Stomach (tissue), 8 donors: ENCODE measurements at regions not wholly inside any gene's neighbourhood (a gene's known extent, or its start where the extent isn't known, plus 50 kb on each side); places are given as distances from the start of the nearest gene placed in this dataset.

Source experiments
- DNase-seq, 2 donors: peaks; one replicate each; pipeline versions ENCODE4 v3.0.0 to v3.0.0-alpha.2; 2013 to 2019
- H3K27ac ChIP-seq, 5 donors: fragments of 200-600 bp in 4 of 5; sonication (generic) in 4 of 5; one replicate each; pipeline ENCODE4 v1.5.1; 2013 to 2019; ENCODE audit warnings: mild to moderate bottlenecking in 1 of 5, moderate library complexity in 1 of 5
- H3K27me3 ChIP-seq, 3 donors: fragments of 200-600 bp; sonication (generic); one replicate each; pipeline ENCODE4 v1.5.1; 2017 to 2019; ENCODE audit warnings: mixed run types in 1 of 3
- H3K36me3 ChIP-seq, 4 donors: fragments of 200-600 bp; sonication (generic); 1 replicate in 3 of 4; 2 replicates in 1 of 4; pipeline ENCODE4 v1.5.1; 2016 to 2019
- H3K4me1 ChIP-seq, 4 donors: fragments of 200-600 bp; sonication (generic); one replicate each; pipeline ENCODE4 v1.5.1; 2016 to 2019
- H3K4me3 ChIP-seq, 4 donors: fragments of 200-600 bp; sonication (generic) in 3 of 4; one replicate each; pipeline ENCODE4 v1.5.1; 2016 to 2019; ENCODE audit warnings: mild to moderate bottlenecking in 1 of 4
- H3K9me3 ChIP-seq, 4 donors: fragments of 200-600 bp; sonication (generic); one replicate each; pipeline ENCODE4 v1.5.1; 2016 to 2019
- CTCF ChIP-seq, 7 experiments: fragments of 450-650 bp in 4 of 7; fragments of 200-600 bp in 3 of 7; sonication (generic) in 3 of 7; IDR thresholded peaks; one replicate each; pipeline ENCODE4 v1.5.1; 2016 to 2019; ENCODE audit warnings: antibody characterized with exemption in 7 of 7, control low read depth in 2 of 7, mild to moderate bottlenecking in 1 of 7
- EP300 ChIP-seq: sonication (generic); formaldehyde crosslinking; IDR thresholded peaks from one replicate; pipeline ENCODE4 v1.6.1; 2017; ENCODE audit warnings: antibody characterized with exemption
- POLR2A ChIP-seq, 4 donors: fragments of 450-650 bp; IDR thresholded peaks; one replicate each; pipeline ENCODE4 v1.6.1; 2016; ENCODE audit warnings: antibody characterized with exemption in 4 of 4, control low read depth in 2 of 4, mild to moderate bottlenecking in 1 of 4, moderate library complexity in 1 of 4
- POLR2AphosphoS5 ChIP-seq, 3 donors: sonication (generic); formaldehyde crosslinking; IDR thresholded peaks; one replicate each; pipeline ENCODE4 v1.6.1; 2016; ENCODE audit warnings: antibody characterized with exemption in 3 of 3
- WGBS, 5 donors: extraction: QIAGEN DNeasy Blood & Tissue Kit in 3 of 5; methylation state at CpG; one replicate each; pipeline versions ENCODE4 v1.1.5 to v1.1.7; 2013 to 2018; 5-methylcytosine and 5-hydroxymethylcytosine counted together
- intact Hi-C: fragments of 100-400 bp; cut with DNase I; formaldehyde crosslinking; loops from one replicate; pipeline ENCODE4 v1.15.1; 2023; ENCODE audit warnings: low total_unique reads
- donor health status: healthy with polysubstance abuse.
- donor health status: Bipolar disorder and iron deficiency.
- donor health status: healthy.

GRCh38 chr4:181157647-181158046, 1085.6 kb upstream of the TENM3 start:
- no peaks in the 10 kb centered on the region for H3K4me1 ChIP-seq
- 53 to 71% (median 66%) methylated on average over 4 of the region's 4 CpGs for WGBS, 5 donors
- H3K36me3 ChIP-seq = no peaks in the 10 kb centered on the region
- intact Hi-C loops = no loop called here
- TF ChIP-seq EP300 (no peak), POLR2AphosphoS5 (IDR thresholded peaks at IDR 0.05) (no peak), CTCF (IDR thresholded peaks at IDR 0.05) (no peak), POLR2A (IDR thresholded peaks at IDR 0.05) (no peak)
- no peaks in the 10 kb centered on the region for H3K27me3 ChIP-seq
- DNase-seq = no peak
- H3K9me3 ChIP-seq = no peaks in the 10 kb centered on the region
- no peak overlapping the region for H3K4me3 ChIP-seq
- no peak overlapping the region for H3K27ac ChIP-seq

DNA sequence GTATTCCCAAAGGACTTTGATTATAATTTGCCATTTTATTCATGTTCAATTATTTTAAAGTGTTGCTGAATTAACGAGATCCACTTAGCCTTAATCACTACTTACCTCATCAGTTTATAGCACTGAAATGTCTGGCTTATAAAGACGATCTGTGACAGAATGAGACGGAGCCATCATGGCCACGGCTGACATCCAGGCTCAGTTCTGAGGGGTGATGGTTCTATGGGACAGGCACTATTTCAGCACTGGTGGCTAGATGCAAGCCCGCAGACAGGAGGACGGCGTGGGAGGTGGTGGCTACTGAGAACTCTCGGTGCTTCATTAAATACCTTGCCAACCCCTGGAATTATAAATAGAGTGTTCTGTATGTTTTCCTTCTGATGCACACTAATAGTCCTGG, 1084.2 kb upstream of the TENM3 start:
- DNase-seq = no peak
- Histone ChIP-seq H3K9me3 (no peaks in the 10 kb centered on the region), H3K4me1 (no peaks in the 10 kb centered on the region), H3K36me3 (no peaks in the 10 kb centered on the region), H3K4me3 (no peak overlapping the region), H3K27ac (no peak overlapping the region), H3K27me3 (no peaks in the 10 kb centered on the region)
- TF ChIP-seq POLR2A (IDR thresholded peaks at IDR 0.05) (no peak), POLR2AphosphoS5 (IDR thresholded peaks at IDR 0.05) (no peak), CTCF (IDR thresholded peaks at IDR 0.05) (no peak), EP300 (no peak)
- intact Hi-C loops = no loop called here
- 81 to 93% (median 90%) methylated on average over 8 of the region's 8 CpGs for WGBS, 5 donors

DNA sequence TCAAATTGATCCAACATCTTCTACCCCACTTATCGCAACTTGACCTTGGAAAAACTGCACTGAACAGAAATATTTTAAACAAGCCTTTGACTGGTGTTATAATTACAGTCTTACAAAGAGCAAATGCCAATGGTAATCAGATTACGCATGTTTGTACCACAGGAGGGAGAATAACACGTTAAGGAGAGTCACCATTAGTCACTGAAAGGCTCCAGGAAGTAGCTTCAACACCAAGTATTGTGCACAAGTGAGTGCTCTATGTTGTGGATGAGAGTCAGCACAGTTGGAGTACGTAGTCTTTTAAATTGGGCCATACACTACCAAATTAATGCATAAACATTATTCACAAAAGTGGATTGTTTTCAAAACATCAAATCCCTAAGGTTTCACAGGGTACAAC, 1081.5 kb upstream of the TENM3 start:
- Histone ChIP-seq H3K9me3 (no peaks in the 10 kb centered on the region), H3K27ac (no peak overlapping the region), H3K4me1 (no peaks in the 10 kb centered on the region), H3K27me3 (no peaks in the 10 kb centered on the region), H3K36me3 (no peaks in the 10 kb centered on the region), H3K4me3 (no peak overlapping the region)
- intact Hi-C loops = no loop called here
- WGBS, 5 donors = 42 to 51% (median 45%) methylated on average over 4 of the region's 4 CpGs
- no peak for TF ChIP-seq POLR2A (IDR thresholded peaks at IDR 0.05)
- TF ChIP-seq EP300 = no peak
- TF ChIP-seq POLR2AphosphoS5 (IDR thresholded peaks at IDR 0.05) = no peak
- TF ChIP-seq CTCF (IDR thresholded peaks at IDR 0.05) = no peak
- no peak for DNase-seq

GRCh38 chr4:181162266-181162665, 1080.9 kb upstream of the TENM3 start:
- intact Hi-C loops = no loop called here
- Histone ChIP-seq H3K27ac (no peak overlapping the region), H3K9me3 (no peaks in the 10 kb centered on the region), H3K4me1 (no peaks in the 10 kb centered on the region), H3K4me3 (no peak overlapping the region), H3K27me3 (no peaks in the 10 kb centered on the region), H3K36me3 (no peaks in the 10 kb centered on the region)
- no peak for DNase-seq
- 84 to 92% (median 88%) methylated on average over 2 of the region's 2 CpGs for WGBS, 5 donors
- TF ChIP-seq POLR2A (IDR thresholded peaks at IDR 0.05) (no peak), POLR2AphosphoS5 (IDR thresholded peaks at IDR 0.05) (no peak), EP300 (no peak), CTCF (IDR thresholded peaks at IDR 0.05) (no peak)

DNA sequence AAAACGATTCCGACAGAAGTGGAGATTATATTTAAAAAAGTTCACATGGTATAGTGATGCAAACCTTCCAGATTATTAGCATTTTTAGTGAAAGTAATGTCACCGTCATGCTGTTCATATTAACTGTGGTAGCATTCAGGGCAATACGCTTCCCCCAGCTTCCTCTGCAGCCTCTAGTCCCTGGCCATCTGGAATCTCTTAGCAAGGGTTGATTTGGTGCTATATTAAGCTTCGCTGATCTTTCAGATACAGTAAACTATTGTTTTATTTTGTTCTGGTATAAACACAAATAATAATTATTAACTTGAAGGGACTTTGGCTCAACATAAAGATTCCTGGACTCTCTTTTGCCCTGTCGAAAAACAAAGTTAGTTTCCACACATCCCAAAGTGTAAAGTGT, 1080.5 kb upstream of the TENM3 start:
- Histone ChIP-seq H3K27me3 (no peaks in the 10 kb centered on the region), H3K27ac (no peak overlapping the region), H3K36me3 (no peaks in the 10 kb centered on the region), H3K9me3 (no peaks in the 10 kb centered on the region), H3K4me1 (no peaks in the 10 kb centered on the region), H3K4me3 (no peak overlapping the region)
- peak in 1 of 2 donors; percentile 7 for DNase-seq
- 66 to 86% (median 83%) methylated on average over 6 of the region's 6 CpGs for WGBS, 5 donors
- intact Hi-C loops = no loop called here
- TF ChIP-seq CTCF (IDR thresholded peaks at IDR 0.05) = no peak
- TF ChIP-seq EP300 = no peak
- no peak for TF ChIP-seq POLR2AphosphoS5 (IDR thresholded peaks at IDR 0.05)
- TF ChIP-seq POLR2A (IDR thresholded peaks at IDR 0.05) = no peak
